HG03558 (cell line): ENCODE measurements at regions not wholly inside any gene's neighbourhood (a gene's known extent, or its start where the extent isn't known, plus 50 kb on each side); places are given as distances from the start of the nearest gene placed in this dataset.

Experiments used
- ATAC-seq: cut with Tn5 transposase; IDR thresholded peaks from one replicate; pipeline ENCODE4 v1.9.1; 2021; ENCODE audit warnings: moderate number of reproducible peaks; ENCODE audit not compliant: unreplicated experiment; ENCODE audit errors: extremely low read depth

DNA sequence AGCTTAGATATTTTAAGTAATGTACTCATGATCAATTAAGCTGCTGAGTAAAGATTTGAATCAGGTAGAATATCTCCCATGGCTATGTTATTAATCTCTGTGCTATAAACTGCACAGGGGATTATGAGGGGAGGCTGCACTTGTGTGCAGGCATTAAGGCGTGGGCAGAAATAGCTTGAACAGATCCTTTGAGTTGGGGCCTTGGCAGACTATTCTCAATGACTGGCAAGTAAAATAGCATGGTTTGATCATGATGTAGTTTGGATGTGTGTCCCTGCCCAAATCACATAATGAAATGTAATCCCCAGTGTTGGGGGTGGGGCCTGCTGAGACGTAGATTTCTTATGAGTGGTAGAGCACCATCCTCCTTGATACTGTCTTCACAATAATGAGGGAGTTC, 220.3 kb downstream of the PLPP3 start:
- no peak for ATAC-seq

DNA sequence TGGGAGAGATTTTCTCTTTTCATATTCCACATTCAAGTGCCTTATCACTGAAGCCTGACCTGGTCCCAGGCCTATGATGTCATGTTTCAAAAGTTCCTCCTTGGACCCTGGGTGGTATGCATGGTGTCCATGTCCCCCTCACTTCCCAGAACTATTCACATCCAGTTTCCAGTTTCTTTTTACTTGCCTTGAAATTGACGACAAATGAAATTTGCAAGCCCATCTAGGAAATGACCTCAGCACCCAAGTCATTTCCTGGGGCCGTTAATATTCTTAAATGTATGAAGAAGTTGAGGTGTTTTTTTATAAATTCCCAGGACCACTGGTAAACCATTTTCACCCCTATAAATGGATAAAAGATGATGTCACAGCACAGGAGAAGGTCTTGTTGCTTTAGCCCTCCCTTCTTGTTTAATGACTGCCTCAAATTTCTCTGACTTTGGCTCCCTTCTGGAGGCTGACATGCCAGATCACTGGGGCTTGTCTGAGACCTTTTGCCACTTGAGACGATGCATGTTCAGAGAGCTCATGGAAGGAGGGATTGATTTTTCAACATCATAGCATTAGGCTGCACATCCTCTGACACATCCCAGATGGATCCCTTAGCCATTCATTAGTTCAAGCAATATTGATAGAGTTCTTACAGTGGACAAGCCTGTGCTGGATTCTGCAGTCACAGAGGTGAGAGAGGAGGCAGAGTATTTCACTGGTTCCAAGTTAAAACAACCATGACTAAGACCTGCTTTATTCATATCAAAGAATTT, 221.3 kb downstream of the PLPP3 start:
- no peak for ATAC-seq

DNA sequence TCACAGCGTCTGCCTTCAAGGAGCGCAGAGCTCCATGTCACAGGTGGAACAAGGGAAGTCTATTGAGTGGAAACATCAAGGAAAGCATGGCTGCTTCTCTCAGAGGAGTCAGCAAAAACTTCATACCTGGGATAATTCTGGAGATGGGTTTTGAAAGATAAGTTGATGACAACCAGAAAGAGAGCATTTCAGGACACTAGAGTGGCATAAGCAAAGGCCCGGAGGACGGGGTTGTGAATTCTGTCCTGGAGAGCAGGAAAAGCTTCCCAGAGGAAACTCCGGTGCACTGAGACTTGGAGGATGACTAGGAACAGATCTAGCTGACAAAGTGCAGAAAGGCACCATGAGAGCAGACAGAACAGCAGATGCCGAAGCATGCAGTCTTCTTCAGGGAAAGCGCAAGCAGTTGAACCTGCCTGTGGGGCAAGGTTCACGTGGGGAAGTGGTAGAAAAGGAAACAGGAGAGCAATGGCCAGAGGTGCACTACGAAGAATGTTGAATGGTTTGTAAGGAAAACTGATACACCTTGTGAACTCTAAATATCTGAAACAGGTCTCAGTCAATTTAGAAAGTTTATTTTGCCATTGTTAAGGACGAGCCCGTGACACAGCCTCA, 222.9 kb downstream of the PLPP3 start:
- ATAC-seq: no peak

DNA sequence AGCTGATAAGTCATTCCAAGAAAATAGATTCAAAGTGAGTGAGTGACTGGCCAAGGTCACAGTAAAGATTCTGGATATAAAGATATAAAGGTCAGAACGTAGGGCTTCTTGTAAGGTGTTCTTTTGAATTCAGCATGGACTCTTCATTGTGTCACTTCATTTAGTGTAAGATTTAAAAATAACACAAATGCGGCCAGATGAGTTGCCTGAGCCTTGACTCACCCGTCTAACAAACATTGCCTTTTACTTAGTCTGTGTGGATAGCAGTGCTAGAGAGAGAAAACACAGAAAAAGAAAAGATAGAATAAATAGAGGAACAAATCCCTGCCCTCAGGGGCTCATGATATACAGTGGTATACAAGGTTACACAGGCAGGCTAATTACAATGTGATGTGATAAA, 223.4 kb downstream of the PLPP3 start:
- no peak for ATAC-seq

DNA sequence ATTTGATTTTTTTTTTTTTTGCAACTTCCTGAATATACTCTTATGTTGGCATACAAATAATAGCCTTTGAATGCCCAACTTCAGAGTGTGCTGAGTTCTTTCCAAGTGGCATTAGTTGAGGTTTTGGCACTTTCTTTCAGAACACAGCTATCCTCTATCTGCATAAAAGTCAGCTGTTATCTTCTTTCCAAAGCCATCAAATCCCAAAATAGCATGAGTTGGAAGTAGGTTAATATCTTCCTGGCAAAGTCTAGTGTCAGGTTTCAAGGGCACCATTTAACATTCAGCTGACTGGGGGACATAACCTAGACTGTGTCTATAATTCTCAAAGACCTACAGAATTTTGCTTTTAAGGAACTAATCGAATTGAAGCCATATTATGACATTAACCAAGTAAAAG, 223.9 kb downstream of the PLPP3 start:
- no peak for ATAC-seq

DNA sequence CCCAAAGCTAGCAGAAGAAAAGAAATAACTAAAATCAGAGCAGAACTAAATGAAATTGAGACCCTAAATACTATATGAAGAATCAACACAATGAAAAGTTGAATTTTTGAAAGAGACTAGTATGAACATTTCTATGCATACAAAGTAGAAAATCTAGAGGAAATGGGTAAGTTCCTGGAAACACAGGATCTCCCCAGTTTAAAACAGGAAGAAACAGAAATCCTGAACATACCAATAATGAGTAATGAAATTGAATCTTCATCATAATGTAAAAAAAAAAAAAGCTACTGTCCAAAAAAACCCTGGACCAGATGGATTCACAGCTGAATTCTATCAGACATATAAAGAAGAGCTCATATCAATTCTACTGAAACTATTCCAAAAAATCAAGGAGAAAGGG, 233.5 kb downstream of the PLPP3 start:
- no peak for ATAC-seq

DNA sequence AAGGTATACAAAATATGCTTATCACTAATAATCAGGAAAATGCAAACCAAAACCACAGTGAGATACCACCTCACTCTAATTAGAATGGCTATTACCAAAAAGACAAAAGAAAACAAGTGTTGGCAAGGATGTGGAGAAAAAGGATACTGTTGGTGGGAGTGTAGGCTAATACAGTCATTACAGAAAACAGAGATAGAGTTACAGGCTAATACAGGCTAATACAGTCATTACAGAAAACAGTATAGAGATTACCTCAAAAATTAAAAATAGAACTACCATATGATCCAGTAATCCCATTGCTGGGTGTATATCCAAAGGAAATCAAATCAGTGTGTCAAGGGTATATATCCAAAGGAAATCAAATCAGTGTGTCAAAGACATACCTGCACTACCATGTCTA, 238.4 kb downstream of the PLPP3 start:
- no peak for ATAC-seq

DNA sequence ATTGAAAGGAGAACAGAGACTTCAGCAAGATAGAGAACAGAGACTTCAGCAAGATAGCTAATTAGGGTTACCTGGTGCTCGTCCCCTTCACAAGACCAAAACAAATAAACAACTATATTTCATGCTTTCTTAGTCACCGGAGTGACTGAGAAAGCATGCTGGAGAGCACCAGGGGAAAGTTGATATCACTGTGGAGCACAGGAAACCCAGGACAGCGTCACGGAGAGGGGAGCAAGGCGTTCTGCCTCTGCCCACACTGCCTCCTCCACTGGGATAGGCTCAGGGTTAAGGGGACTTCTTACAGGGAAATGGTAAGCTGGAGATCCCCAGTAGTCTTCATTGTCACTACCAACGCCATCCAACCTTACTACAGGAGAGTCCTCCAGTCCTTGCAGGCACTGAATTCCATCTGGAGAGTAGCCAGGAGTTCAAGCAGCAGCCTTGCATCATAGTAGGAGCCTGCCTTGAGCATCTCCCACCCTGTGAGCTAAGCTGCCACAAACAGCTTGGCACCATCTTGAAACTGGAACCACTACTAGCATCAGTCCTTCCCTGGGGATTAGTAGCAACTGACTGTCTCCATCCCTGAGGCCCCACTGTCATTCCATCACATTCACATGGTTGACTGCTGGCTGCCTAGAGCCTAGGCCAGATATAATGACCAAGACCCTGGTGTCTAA, 239.4 kb downstream of the PLPP3 start:
- no peak for ATAC-seq

DNA sequence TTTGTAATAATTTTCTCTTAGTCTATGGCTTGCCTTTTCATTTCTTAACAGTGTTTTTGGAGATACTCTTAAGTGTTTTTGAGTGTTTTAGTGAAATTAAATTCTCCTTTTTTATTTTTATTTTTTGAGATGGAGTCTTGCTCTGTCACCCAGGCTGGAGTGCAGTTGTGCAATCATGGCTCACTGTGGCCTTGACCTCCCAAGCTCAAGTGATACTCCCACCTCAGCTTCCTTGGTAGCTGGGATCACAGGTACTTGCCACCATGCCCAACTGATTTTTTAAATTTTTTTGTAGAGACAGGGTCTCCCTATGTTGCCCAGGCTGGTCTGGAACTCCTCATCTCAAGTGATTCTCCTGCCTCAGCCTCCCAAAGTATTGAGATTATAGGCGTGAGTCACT, 240.3 kb downstream of the PLPP3 start:
- ATAC-seq: no peak

DNA sequence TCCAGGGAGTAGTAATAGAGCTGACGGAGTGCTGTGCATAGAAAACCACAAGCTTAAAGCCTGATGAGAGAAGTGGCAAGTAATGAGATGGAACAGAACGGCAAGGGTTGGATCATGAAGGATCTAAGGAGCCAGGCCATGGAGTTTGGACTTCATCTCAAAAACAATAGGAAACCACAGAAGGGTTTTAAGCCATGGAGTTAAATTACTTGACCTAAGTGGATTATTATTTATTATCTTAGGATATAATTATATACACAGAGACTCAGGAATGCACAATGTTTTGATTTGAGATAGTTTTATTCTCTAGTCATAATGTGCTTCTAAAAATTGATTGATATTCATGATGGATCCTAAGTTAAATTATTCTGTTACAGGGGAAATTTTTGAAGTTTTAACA, 242.4 kb downstream of the PLPP3 start:
- no peak for ATAC-seq

DNA sequence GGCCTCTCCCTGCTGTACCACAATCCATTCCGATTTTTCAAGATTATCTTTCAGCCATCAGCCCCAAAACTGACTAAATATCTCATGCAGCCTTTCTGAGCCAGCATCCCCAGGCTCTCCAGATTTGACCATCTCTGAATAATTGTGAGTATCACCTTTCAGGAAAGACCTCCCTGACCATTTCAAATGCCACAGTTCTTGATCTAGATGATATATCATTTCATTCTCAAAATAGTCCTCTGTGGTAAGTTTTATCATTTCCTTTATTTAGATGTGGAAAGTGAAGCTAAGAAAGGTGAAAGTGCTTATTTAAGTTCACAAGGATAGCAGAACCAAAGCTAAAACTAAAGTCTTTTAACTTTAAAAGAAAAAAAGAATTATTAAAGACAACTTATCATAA, 244.0 kb downstream of the PLPP3 start:
- ATAC-seq: no peak

DNA sequence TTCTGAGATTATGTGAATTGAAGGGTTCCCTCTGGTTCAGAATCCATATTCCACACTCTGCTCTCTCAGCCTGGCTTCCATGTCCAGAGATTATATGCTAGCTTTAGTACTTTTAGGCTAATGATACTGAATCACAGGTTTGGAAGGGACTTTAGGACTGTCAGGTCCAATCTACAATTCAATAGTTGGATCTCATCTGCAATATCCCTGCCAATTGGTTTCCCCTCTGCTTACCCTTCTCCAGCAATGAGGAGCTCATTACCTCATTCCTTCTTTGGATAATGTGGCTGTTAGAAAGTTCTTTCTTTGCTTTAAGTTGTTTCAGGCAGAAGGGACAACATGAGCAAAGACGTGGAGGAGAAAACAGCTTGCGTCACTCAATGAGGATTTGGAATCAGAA, 245.3 kb downstream of the PLPP3 start:
- ATAC-seq: no peak

DNA sequence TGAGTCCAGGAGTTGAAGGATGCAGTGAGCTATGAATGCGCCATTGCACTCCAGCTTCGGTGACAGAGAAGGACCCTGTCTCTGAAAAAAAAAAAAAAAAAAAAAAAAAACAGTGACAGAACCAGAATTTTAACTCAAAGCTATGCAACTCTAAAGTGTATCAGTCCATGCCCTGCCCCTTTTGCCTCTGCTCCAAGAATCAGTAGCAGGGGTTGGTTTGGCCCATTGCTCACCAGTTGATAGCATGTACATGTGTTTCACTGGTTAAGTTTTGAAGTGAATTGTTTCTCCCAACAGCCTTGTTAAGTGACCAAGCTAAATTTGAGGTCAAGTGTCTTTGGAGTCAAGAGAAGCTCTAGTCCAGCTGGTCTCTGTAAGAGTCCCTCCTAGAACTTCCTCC, 245.9 kb downstream of the PLPP3 start:
- ATAC-seq: no peak

DNA sequence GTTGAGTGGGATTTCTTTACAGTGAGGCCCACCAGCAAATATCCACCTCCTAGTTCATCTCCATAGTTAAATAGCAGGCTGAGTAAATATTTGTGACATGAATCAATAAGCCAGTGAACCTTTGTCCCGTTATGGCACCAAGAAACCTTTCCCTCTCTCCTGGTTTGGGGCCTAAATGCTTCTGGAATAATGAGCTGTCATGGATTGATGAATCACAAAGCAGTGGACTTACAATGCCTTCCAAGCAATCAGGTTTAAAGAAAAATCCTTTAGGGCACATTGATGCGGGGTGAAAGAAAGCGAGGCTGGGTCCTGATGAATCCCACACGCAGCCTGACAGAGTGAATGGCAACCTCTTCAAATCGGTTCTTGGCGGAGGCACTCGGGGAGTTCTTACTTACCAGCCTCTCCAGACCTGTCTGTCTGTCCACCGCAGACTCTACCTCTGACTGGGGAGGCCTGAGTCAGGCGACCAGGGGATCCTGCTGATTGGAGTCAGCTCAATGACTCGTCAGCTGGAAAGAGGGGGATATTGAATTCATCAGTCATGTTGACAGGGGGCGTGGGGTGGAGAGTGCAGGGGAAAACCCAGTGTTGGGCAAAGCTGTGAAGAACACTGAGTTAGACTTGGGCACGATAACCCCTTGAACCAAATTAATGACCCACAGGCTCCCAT, 247.3 kb downstream of the PLPP3 start:
- ATAC-seq: no peak

DNA sequence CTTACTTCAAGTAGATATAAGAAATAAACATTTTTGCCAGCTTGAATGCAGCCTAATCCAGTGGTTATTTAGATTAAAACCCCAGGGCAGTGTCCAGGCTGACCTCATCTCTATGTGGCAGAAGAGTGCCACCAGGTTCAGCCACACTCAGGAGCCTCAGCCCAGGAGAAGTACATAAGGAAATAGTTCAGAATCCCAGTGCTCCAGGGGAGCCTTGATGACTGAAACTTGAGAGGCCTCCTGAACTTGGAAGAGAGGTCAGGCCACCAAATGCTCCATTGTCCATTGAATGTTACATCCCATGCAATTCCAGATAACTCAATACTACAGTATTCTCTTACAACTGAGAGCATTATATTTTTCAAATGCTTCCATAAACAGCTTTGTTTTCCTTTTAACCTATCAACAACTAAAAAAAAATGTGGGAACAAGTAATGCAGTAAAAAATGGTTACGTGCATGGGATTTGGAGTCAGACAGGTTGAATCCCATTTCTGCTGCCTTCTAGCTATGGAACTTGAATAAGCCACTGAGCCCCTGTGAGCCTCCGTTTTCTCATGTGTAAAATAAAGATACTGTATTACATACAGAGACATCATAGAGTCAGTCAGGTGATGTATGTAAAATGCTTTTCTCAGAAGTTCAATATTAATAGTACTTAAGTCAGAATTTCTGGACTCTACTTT, 248.0 kb downstream of the PLPP3 start:
- ATAC-seq: no peak

DNA sequence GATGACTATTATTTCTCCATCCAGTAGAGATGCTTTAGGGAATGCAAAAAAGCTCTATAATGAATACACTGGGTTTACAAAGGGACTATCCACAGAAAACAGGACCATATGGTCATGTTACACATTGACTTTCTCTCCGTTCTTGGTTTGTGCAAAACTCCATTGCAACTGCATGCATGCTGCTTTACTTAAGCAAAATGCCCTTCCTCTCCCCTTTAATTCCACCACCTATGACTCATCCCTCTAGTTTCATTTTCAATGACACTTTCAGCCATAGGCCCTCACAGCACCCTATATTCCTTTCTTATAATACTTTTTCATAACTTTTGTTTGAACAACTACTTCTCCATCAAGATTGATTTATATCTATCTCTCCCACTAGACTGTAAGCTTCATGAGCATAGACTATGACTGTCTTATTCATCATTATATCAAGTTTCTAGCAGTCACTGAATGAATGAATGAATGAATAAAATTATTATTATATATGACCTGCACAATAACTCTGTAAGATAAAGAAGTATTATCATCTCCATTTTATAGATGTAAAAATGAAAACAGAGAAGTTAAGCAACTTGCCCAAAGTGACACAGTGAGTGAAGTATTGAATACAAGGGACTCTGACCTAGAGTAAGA, 248.9 kb downstream of the PLPP3 start:
- ATAC-seq: peak; percentile 83

DNA sequence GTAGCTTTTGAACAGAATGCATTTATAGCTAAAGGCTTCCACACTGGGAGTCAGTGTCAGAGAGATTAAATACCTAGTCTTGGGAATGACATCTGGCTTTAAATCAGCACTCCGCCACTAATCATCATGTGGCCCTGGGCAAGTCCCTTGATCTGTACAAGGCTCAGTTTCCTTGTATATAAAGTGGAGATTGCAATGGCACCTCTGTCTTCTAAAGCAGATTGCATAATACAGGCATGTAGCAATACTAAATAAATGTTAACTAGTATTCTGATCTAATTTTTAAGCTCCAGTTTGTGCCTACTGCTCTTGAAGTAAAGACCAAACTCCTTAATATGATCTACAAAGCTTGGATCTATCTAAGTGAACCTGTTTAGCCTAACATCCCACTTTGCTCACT, 249.4 kb downstream of the PLPP3 start:
- ATAC-seq: no peak

DNA sequence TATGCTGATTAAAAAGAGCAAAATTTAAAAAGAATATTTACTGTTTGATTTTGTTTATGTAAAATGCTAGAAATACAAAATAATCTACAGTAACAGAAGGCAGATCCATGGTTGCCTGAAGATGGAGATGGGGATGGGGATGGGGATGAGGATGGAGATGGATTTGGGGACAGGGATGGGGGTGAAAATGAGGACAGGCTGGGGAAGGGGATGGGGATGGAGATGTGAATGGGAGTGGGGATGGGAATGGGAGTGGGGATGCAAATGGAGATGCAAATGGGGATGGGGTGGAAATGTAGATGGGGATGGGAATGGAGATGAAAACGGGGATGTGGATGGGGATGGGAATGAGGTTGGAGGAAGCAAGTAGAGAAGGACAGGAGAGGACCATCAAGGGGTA, 252.2 kb downstream of the PLPP3 start:
- no peak for ATAC-seq

DNA sequence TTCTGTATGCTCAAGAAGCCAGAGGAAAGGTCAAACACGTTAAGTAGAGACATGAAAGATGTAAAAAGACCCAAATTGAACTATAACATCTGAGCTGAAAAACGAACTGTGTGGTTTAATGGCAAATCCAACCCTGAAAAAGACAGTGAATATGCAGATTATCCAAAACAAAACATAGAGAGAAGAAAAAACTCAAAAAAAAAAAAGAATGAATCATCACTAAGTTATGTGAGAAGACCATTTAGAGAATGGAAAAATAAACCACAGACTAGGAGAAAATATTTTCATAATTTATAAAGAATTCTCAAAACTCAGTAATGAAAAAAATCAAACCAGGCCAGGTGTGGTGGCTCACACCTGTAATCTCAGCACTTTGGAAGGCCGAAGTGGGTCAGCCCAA, 253.3 kb downstream of the PLPP3 start:
- no peak for ATAC-seq

DNA sequence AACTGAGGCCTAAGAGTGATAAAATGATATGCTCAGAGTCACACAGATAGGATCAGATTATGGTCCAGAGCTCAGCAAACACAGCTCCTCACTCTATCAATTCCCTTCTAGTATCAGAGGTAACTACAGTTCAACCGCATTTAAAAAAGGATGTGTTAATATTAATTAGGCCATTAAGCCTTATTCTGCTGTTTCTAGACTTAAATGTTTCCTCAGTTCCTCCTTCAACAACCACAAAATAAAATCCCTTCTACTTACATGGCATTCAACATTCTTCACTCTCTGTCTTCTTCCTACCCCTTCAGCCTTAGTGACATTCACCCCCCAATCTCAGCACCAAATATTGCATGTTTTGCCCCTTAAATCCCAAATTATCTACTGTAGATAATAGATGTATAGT, 254.9 kb downstream of the PLPP3 start:
- ATAC-seq: no peak
